ENCODE measurements at regions not wholly inside any gene's neighbourhood (a gene's known extent, or its start where the extent isn't known, plus 50 kb on each side); places are given as distances from the start of the nearest gene placed in this dataset.

DNA sequence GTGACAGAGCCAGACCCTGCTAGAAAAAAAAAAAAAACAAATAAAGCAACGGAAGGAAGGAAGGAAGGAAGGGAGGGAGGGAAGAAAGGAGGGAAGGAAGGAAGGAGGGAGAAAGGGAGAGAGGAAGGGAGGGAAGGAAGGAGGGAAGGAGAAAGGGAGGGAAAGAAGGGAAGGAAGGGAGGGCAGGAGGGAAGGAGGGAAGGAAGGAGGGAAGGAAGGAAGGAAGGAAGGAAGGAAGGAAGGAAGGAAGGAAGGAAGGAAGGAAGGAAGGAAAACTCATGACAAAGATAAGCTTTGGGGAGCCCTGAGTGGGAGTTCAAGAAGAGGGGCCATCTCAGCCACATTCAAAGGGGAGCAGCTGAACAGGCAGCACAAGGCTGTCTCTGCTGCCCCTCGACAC, 124.7 kb upstream of the MGMT start:
- TF ChIP-seq, protein P1, sequence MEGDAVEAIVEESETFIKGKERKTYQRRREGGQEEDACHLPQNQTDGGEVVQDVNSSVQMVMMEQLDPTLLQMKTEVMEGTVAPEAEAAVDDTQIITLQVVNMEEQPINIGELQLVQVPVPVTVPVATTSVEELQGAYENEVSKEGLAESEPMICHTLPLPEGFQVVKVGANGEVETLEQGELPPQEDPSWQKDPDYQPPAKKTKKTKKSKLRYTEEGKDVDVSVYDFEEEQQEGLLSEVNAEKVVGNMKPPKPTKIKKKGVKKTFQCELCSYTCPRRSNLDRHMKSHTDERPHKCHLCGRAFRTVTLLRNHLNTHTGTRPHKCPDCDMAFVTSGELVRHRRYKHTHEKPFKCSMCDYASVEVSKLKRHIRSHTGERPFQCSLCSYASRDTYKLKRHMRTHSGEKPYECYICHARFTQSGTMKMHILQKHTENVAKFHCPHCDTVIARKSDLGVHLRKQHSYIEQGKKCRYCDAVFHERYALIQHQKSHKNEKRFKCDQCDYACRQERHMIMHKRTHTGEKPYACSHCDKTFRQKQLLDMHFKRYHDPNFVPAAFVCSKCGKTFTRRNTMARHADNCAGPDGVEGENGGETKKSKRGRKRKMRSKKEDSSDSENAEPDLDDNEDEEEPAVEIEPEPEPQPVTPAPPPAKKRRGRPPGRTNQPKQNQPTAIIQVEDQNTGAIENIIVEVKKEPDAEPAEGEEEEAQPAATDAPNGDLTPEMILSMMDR (conservative IDR thresholded peaks at IDR 0.05; ENCODE audit: low read depth, low read length): no peak
- no peak for TF ChIP-seq EZH2 (IDR thresholded peaks at IDR 0.05; ENCODE audit: low read length, unreplicated experiment)
- no peak for TF ChIP-seq EZH2phosphoT487 (IDR thresholded peaks at IDR 0.05; ENCODE audit: borderline replicate concordance, low read length)

All from PC-3 (cell line).